Memory B cell (primary cell): ENCODE measurements at regions not wholly inside any gene's neighbourhood (a gene's known extent, or its start where the extent isn't known, plus 50 kb on each side); places are given as distances from the start of the nearest gene placed in this dataset.

Experiments used
- ATAC-seq: fragments of 150-1000 bp; cut with Tn5 transposase; 2 replicates; pipeline ENCODE4 v1.10.0; 2021; ENCODE audit warnings: low read depth, mild to moderate bottlenecking, moderate library complexity
- DNase-seq, 2 donors: peaks; one replicate each; pipeline ENCODE4 v3.0.0; 2022; ENCODE audit warnings: low spot score in 2 of 2
- H3K27ac Mint-ChIP-seq: one replicate; pipeline ENCODE4 v1.8.0; 2022; ENCODE audit warnings: mild to moderate bottlenecking, moderate library complexity, mixed read lengths
- H3K27me3 Mint-ChIP-seq: one replicate; pipeline ENCODE4 v1.8.0; 2022; ENCODE audit warnings: mixed read lengths
- H3K36me3 Mint-ChIP-seq: one replicate; pipeline ENCODE4 v1.8.0; 2022; ENCODE audit warnings: mild to moderate bottlenecking, mixed read lengths
- H3K4me1 Mint-ChIP-seq: one replicate; pipeline ENCODE4 v1.8.0; 2022; ENCODE audit warnings: mixed read lengths
- H3K4me3 Mint-ChIP-seq: one replicate; pipeline ENCODE4 v1.8.0; 2022; ENCODE audit warnings: mild to moderate bottlenecking, moderate library complexity, mixed read lengths
- H3K9me3 Mint-ChIP-seq: one replicate; pipeline ENCODE4 v1.8.0; 2022; ENCODE audit warnings: mixed read lengths

DNA sequence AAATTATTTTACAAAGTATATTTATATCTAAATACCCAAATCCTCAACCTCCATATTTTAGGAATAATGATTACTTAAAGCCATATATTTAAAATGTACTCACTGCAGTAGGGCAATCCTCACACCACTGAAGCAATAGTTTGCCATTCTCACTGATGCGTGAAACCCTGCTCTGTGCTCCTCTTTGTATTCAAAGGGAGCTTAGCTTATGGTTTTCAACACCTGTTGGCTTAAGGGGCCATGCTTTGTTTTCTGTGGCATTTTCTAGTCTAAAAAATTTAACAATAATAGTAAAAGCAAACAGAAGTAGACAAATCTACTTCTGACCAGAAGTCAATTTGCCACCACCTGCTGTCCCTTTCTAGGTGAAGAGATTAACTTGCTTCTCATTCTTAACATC is 294.6 kb downstream of the FLRT2 start:
- Mint-ChIP-seq H3K27me3 (no peaks in the 10 kb centered on the region), H3K9me3 (peaks cover 3% of the 10 kb centered on the region), H3K36me3 (no peaks in the 10 kb centered on the region), H3K4me3 (no peak overlapping the region), H3K4me1 (no peaks in the 10 kb centered on the region), H3K27ac (no peak overlapping the region)
- ATAC-seq (no peak), DNase-seq (no peak)

DNA sequence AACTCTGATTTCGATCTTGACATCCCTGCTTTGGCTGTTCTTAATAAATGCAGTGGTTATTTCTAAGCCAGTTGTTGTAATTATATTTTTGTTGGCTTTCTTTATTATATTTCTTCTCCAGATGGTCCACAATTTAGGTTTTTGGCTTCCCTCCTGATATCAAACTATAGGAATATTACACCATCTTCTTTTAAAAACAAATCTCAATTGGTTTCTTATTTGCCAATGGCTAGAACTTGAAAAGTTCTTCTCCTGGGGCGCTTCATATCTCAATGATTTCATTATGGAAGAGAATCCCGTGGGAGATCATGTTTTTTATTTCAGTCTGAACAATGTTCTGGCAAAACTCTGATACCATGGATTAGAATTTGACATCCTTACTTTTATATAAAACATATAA is 292.3 kb downstream of the FLRT2 start:
- H3K9me3 Mint-ChIP-seq = peaks cover 3% of the 10 kb centered on the region
- no peaks in the 10 kb centered on the region for H3K36me3 Mint-ChIP-seq
- H3K4me3 Mint-ChIP-seq = no peak overlapping the region
- H3K27me3 Mint-ChIP-seq = no peaks in the 10 kb centered on the region
- H3K27ac Mint-ChIP-seq = no peak overlapping the region
- DNase-seq (no peak), ATAC-seq (no peak)
- H3K4me1 Mint-ChIP-seq = no peaks in the 10 kb centered on the region

DNA sequence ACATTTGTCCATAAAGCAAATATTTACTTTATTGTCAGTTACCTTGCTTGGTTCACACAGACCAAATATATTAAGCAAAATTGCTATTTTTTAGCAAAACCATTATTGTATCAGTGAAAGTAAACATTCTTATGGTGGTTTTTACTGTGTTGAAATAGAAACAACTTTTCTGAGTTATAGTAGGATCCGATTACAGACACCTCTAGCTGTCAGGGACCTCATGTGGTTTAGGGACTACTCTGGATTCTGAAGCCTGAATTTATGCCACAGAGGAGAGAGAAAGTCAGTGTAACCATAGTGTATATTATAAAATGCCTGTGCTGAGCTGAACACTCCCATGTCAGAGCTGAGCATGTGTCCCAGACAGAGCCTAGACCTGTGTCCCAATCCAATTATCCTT is 287.5 kb downstream of the FLRT2 start:
- Mint-ChIP-seq H3K27me3 (no peaks in the 10 kb centered on the region), H3K27ac (no peak overlapping the region), H3K4me3 (no peak overlapping the region), H3K36me3 (no peaks in the 10 kb centered on the region), H3K9me3 (peaks cover 3% of the 10 kb centered on the region), H3K4me1 (no peaks in the 10 kb centered on the region)
- ATAC-seq (no peak), DNase-seq (no peak)

DNA sequence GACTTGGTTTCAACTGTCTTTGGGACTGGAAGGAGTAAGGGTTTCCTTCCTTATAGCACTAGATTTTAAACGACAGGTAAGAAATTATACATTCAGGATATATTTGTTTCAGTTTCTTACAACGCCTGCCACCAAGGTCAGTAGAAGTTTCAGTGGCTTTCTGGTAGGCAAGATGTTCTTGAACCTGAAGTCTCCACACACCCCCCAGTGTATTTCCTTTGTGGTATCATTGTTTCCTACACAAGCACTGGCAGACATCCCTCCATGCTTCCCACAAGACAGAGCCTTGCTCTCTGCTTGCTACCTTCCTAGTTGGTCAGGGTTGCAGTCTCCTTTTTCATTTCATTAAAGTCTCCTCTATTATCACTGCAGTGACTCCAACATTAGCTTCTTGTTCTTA is 283.1 kb downstream of the FLRT2 start:
- DNase-seq = no peak
- Mint-ChIP-seq H3K4me3 (no peak overlapping the region), H3K36me3 (no peaks in the 10 kb centered on the region), H3K27ac (no peak overlapping the region), H3K27me3 (peaks cover 2% of the 10 kb centered on the region), H3K4me1 (no peaks in the 10 kb centered on the region), H3K9me3 (peaks cover 1% of the 10 kb centered on the region)
- no peak for ATAC-seq

DNA sequence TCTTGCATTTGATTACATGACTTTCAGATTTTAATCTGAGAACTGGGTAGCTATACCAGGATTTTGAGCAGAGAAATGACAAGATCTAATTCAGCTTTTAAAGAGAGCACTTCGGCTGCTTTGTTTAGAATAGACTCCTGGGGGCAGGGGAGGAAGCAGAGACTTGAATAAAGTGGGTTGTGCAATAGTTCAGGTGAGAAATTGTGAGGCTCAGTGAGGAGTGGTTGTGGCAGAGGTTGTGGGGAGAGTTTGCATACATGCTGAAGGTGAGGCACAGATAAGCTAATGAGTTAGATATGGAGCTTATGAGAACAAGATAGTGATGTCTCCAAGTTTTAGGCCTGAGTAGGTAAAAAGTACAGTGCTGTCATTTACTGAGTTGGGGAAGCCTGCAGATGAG is 281.4 kb downstream of the FLRT2 start:
- no peak for ATAC-seq
- Mint-ChIP-seq H3K4me1 (no peaks in the 10 kb centered on the region), H3K4me3 (no peak overlapping the region), H3K9me3 (peaks cover 5% of the 10 kb centered on the region), H3K27ac (no peak overlapping the region), H3K36me3 (no peaks in the 10 kb centered on the region), H3K27me3 (peaks cover 2% of the 10 kb centered on the region)
- DNase-seq = no peak

DNA sequence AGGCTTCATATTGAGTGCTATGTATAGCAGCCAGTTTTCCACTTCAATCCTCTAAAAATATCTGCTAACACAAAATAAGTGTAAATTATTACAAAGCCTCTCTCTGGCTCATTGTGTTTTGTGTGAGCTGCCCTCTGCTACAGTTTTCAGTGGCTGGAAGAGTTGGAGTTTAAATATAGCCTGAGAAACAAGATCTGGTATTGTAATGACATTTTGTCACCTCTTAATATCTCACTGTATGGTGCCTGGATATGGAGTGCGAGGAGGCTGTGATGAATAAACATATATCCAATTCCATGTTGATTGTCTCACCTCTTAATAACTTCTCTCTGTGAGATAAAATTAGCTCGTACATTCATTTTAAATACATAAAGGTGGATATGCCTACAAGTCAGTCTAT is 269.7 kb downstream of the FLRT2 start:
- DNase-seq (no peak), ATAC-seq (no peak)
- no peak overlapping the region for H3K4me3 Mint-ChIP-seq
- H3K9me3 Mint-ChIP-seq = peaks cover 4% of the 10 kb centered on the region
- no peak overlapping the region for H3K27ac Mint-ChIP-seq
- H3K36me3 Mint-ChIP-seq = no peaks in the 10 kb centered on the region
- H3K27me3 Mint-ChIP-seq = peaks cover 2% of the 10 kb centered on the region
- no peaks in the 10 kb centered on the region for H3K4me1 Mint-ChIP-seq

DNA sequence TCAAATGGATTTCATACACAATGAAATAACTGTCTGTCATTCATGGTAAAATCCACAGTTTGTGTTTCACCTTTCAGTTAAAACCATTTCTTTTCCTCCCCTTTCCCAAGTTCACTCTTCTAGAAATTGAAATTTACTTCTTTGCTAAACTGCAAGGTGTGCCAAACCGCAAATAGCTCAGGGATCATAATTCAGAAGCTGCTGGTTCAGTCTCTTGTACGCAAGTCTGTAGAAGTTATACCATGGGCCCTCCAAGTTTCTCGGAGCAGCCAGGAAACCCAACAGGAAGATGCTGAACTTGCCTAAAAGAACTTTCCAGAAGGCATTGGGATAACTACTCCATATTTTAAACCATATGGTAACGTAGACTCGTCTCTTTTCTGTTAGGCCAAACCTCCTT is 268.9 kb downstream of the FLRT2 start:
- H3K9me3 Mint-ChIP-seq = peaks cover 4% of the 10 kb centered on the region
- no peak overlapping the region for H3K4me3 Mint-ChIP-seq
- ATAC-seq = no peak
- H3K4me1 Mint-ChIP-seq = no peaks in the 10 kb centered on the region
- H3K27me3 Mint-ChIP-seq = peaks cover 2% of the 10 kb centered on the region
- H3K27ac Mint-ChIP-seq = no peak overlapping the region
- DNase-seq = no peak
- H3K36me3 Mint-ChIP-seq = no peaks in the 10 kb centered on the region

DNA sequence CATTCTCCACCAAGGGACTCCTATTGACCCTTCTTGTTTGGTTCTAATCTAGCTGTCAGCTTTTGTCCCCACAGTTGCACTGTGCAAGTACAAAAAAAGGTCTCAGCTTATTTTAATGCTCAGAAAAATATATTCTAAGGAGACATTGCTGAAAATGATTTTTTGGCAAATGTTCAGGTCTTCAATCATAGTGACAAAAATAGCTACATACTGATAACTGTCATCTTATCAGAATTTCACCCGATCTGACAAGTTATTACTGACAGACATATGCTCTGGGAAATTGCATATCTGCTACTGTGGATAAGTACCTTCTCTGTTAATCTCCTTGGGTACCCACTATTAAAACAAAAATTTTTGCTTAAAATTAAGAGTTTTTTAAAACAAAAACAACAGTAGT is 263.6 kb downstream of the FLRT2 start:
- Mint-ChIP-seq H3K27ac (no peak overlapping the region), H3K27me3 (peaks cover 2% of the 10 kb centered on the region), H3K4me1 (no peaks in the 10 kb centered on the region), H3K36me3 (no peaks in the 10 kb centered on the region), H3K9me3 (no peaks in the 10 kb centered on the region), H3K4me3 (no peak overlapping the region)
- ATAC-seq (no peak), DNase-seq (no peak)

DNA sequence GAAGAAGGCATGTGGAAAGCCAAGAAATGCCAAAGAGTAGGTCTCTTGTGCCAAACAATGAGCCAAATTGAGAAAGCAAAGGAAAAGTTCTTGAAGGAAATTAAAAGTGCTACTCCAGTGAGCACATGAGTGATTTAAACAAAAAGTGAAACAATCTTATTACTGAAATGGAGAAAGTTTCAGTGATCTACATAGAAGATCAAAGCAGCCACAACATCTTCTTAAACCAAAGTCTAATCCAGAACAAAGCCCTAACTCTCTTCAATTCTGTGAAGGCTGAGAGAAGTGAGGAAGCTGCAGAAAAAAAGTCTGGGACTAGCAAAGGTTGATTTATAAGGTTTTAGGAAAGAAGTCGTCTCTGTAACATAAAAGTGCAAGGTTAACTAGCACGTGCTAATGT is 259.6 kb downstream of the FLRT2 start:
- ATAC-seq (no peak), DNase-seq (no peak)
- Mint-ChIP-seq H3K36me3 (no peaks in the 10 kb centered on the region), H3K4me1 (no peaks in the 10 kb centered on the region), H3K9me3 (no peaks in the 10 kb centered on the region), H3K4me3 (no peak overlapping the region), H3K27me3 (no peaks in the 10 kb centered on the region), H3K27ac (no peak overlapping the region)

DNA sequence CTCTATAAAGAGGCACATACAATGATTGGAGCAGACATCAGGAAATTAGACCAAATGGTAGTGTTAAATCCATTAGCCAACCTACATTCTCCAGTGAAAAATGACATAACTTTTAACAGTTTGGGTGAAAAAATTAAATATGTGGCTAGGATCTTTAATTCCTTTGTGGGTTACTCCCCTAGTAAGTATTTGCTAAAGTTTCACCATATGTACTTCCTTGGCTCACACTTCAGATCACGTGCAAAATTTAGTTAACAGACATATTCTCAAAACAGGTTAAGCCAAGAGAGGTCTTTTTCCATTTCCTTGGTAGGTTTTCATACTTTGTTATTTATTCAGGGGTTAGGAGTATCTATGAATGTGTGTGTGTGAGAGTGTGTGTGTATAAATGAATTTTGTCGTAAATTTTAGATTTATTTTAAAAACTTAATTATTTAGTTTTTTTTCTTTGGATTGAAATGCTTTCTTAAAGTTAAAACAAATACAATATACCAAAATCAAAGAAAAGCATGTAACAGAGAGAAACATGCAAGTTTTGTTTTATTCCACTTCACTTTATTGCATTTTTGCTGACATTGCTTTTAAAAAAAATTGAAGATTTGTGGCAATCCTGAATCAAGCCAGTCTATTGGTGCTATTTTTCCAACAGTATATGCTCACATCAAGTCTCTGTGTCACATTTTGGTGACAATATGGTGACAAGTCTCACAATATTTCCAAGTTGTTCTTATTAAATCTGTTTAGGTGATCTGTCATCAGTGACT is 258.7 kb downstream of the FLRT2 start:
- Mint-ChIP-seq H3K36me3 (no peaks in the 10 kb centered on the region), H3K27me3 (no peaks in the 10 kb centered on the region), H3K9me3 (no peaks in the 10 kb centered on the region), H3K4me3 (no peak overlapping the region), H3K27ac (no peak overlapping the region), H3K4me1 (no peaks in the 10 kb centered on the region)
- DNase-seq (no peak), ATAC-seq (no peak)

DNA sequence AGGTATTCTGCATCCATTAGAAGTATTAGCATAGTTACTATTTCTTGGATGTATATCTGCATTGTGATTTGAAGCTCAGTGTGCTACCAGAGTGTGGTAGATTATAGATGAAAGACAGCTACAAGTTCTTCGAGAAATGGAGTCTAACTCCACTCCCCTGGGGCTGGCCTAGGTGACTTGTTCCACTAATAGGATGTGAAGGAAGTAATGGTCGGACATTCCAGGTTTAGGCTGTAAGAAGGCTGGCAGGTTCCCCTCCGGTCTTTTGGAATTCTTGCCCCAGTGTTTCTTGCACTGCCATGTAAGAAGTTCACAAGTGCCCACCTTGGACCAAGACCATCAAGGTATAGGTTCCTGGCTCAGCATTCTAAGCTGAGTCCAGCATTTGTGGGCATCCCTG is 236.4 kb downstream of the FLRT2 start:
- no peak for DNase-seq
- Mint-ChIP-seq H3K9me3 (peaks cover 3% of the 10 kb centered on the region), H3K27ac (no peak overlapping the region), H3K36me3 (no peaks in the 10 kb centered on the region), H3K4me1 (no peaks in the 10 kb centered on the region), H3K27me3 (no peaks in the 10 kb centered on the region), H3K4me3 (no peak overlapping the region)
- no peak for ATAC-seq

DNA sequence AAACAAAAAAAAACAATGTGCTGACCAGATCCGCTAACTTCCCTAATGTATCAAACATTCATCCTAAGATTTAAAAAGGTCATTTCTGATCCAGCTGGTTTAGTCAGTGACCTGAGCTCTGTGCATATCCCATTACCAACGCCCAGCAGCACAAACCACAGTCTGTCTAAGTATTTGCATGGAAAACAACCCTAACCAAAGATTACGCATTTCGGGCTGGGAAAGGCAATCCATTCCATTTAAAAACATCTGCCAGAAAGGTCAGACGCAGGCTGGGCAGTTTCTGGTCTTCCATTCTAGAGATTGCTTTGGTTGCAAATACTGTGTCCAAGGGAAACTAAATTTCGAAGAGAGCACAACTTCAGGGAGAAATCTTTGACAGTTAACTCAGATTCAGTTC is 234.9 kb downstream of the FLRT2 start:
- Mint-ChIP-seq H3K4me1 (no peaks in the 10 kb centered on the region), H3K4me3 (no peak overlapping the region)
- no peak for ATAC-seq

DNA sequence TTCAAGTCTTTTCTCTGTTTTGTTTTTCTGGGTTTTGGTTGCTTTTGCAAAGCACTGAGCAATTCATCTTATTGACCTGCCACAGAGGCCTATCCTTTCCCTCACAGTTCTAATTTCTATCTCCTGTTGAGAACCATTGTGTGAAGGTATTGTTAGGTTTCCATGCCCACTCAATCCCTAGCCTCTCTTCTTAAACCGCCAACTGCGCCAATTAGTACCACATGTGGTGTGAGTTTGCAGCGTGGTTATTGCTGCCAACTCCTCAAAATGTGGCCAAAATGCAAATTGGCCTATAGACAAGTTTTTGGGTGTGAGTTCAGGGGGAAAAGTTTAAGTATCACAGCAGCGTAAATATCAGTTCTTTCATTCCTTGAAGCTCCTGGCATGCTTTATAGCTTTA is 232.6 kb downstream of the FLRT2 start:
- DNase-seq (no peak), ATAC-seq (no peak)
- Mint-ChIP-seq H3K9me3 (peaks cover 5% of the 10 kb centered on the region), H3K27me3 (no peaks in the 10 kb centered on the region), H3K4me1 (no peaks in the 10 kb centered on the region), H3K27ac (no peak overlapping the region), H3K4me3 (no peak overlapping the region), H3K36me3 (no peaks in the 10 kb centered on the region)

More for the DNA sequence above, 234.9 kb downstream of the FLRT2 start:
- Mint-ChIP-seq H3K36me3 (no peaks in the 10 kb centered on the region), H3K9me3 (peaks cover 4% of the 10 kb centered on the region), H3K27me3 (no peaks in the 10 kb centered on the region), H3K27ac (no peak overlapping the region)
- DNase-seq = no peak

DNA sequence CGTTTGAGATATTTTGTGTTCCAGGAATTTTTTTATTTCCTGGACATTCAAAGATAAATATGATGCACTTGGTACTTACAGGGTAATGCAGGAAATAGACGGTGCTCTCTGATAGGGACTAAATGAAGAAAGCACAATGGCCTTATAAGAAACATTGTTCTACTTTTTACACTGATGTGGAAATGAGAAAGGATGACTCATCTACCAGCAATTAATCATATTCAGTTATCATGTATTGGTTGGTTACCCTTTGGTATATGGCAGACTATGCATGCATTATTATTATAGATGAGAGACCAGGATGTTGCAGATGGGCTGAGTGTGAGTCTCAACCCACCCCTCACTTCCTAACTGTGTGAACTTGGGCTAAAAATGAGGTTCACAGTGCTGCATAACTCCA is 222.2 kb downstream of the FLRT2 start:
- DNase-seq = no peak
- Mint-ChIP-seq H3K9me3 (peaks cover 7% of the 10 kb centered on the region), H3K4me3 (no peak overlapping the region), H3K4me1 (no peaks in the 10 kb centered on the region), H3K27me3 (no peaks in the 10 kb centered on the region), H3K27ac (no peak overlapping the region), H3K36me3 (no peaks in the 10 kb centered on the region)
- ATAC-seq = no peak

DNA sequence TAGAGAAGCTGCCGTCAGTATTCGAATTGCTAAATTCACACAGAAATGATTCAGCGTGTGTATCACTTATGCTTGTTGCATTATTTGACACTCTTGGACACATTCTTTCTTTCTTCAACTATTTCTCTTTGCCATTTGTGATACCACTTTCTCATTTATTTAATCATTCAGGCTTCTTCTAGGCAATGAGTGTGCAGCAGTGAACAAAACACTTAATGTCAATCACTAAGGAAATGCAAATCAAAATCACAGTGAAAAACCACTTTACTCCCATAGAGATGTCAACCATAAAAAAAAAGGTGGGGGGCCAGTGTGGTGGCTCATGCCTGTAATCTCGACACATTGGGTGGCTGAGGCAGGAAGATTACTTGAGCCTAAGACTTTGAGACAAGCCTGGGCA is 214.6 kb downstream of the FLRT2 start:
- Mint-ChIP-seq H3K9me3 (peaks cover 13% of the 10 kb centered on the region), H3K36me3 (no peaks in the 10 kb centered on the region), H3K27me3 (no peaks in the 10 kb centered on the region), H3K4me3 (no peak overlapping the region), H3K4me1 (no peaks in the 10 kb centered on the region), H3K27ac (no peak overlapping the region)
- DNase-seq (no peak), ATAC-seq (no peak)
